Neural progenitor cell (in vitro differentiated cells): ENCODE measurements at regions not wholly inside any gene's neighbourhood (a gene's known extent, or its start where the extent isn't known, plus 50 kb on each side); places are given as distances from the start of the nearest gene placed in this dataset.
"Not testable (repeated sequence)": the region's sequence is repeated elsewhere in the genome, so short reads cannot be mapped to it uniquely, and the experiment has no call there.

Experiments used
- CTCF ChIP-seq: fragments of 200-600 bp; sonication (generic); IDR thresholded peaks from 2 replicates; pipeline ENCODE4 v1.5.1; 2017; ENCODE audit warnings: antibody characterized with exemption, mild to moderate bottlenecking
- EZH2 ChIP-seq: fragments of 200-600 bp; sonication (generic); IDR thresholded peaks from 2 replicates; pipeline ENCODE4 v1.6.1; 2017; ENCODE audit warnings: antibody characterized with exemption, mild to moderate bottlenecking, moderate library complexity

GRCh38 chr16:5295304-5295703, 197.7 kb upstream of the EEF2KMT start:
- not testable (repeated sequence) for TF ChIP-seq CTCF, EZH2
